ENCODE measurements at regions not wholly inside any gene's neighbourhood (a gene's known extent, or its start where the extent isn't known, plus 50 kb on each side); places are given as distances from the start of the nearest gene placed in this dataset.

GRCh38 chr3:124429129-124429815 is 301.0 kb upstream of the UMPS start:
- CTCF ChIA-PET (ENCODE audit: partially characterized antibody): interaction anchor here (0.9 to 2.1 kb wide), 7 partner anchors 10 to 130 kb away, joined by 3 to 6 read pairs (median 4); no protein-coding TSS in a partner anchor
- H2AFZ ChIP-seq (ENCODE audit: low read length): no peak overlapping the region
- TF ChIP-seq ASH2L (IDR thresholded peaks at IDR 0.05; ENCODE audit: low read length): no peak

More at GRCh38 chr3:124429129-124429815, 301.0 kb upstream of the UMPS start:
- H2BK5ac ChIP-seq (ENCODE audit: low read depth, low read length): no peak overlapping the region
- H3K9me3 ChIP-seq (ENCODE audit: insufficient read depth in 2 of 2, low read depth in 1 of 2, low read length in 1 of 2): no peaks in the 10 kb centered on the region
- H3K4ac ChIP-seq (replicated peaks; ENCODE audit: insufficient read length, low read depth, low read length): no peak overlapping the region
- no peaks in the 10 kb centered on the region for H3K36me3 ChIP-seq (ENCODE audit: control insufficient read depth in 2 of 4, insufficient read depth in 4 of 4, low read length in 3 of 4)
- H3K23me2 ChIP-seq (ENCODE audit: low read depth, low read length): no peaks in the 10 kb centered on the region
- no peak overlapping the region for H2AK5ac ChIP-seq (ENCODE audit: low read depth, low read length)
- no peak overlapping the region for H3K14ac ChIP-seq (ENCODE audit: insufficient read length)
- H3K18ac ChIP-seq (ENCODE audit: extremely low read depth, low read length): no peak overlapping the region
- no peak overlapping the region for H2BK20ac ChIP-seq (ENCODE audit: low read length)
- H3K56ac ChIP-seq (replicated peaks; ENCODE audit: insufficient read length, low read depth, low read length): no peak overlapping the region
- FAIRE-seq (no peak), DNase-seq (ENCODE audit: low read depth in 1 of 2, low spot score in 2 of 2) (no peak)
- H3K79me2 ChIP-seq (ENCODE audit: control insufficient read depth in 1 of 2, insufficient read depth in 2 of 2, low read length in 2 of 2): no peaks in the 10 kb centered on the region
- H2BK120ac ChIP-seq (replicated peaks; ENCODE audit: low read depth, low read length): no peak overlapping the region
- H3K27ac ChIP-seq (ENCODE audit: low read depth, low read length): no peak overlapping the region
- WGBS, 2 experiments (ENCODE audit: extremely low coverage in 1 of 2, insufficient coverage in 1 of 2, insufficient read length in 1 of 2, insufficient replicate concordance in 2 of 2, low coverage in 1 of 2, low lambda C conversion rate in 2 of 2, missing lambda C conversion rate in 1 of 2): 80% methylated on average over 3 of the region's 3 CpGs; no CpG with 5 or more reads in 1 of the 2 experiments
- H4K8ac ChIP-seq (ENCODE audit: extremely low read depth, insufficient read depth, low read length): no peak overlapping the region
- POLR2A ChIA-PET (ENCODE audit: partially characterized antibody): no interaction called here
- no peak overlapping the region for H3K4me3 ChIP-seq (ENCODE audit: extremely low read depth in 1 of 4, insufficient read depth in 2 of 4, low read depth in 3 of 4, low read length in 4 of 4)
- H3K4me1 ChIP-seq (replicated peaks in 1 of 4; ENCODE audit: control insufficient read depth in 3 of 4, insufficient read depth in 4 of 4, low read length in 3 of 4): no peaks in the 10 kb centered on the region; a peak in 1 of 7 replicates
- no peaks in the 10 kb centered on the region for H4K20me1 ChIP-seq (replicated peaks in 1 of 2; ENCODE audit: control insufficient read depth in 1 of 2, insufficient read depth in 2 of 2, low read length in 2 of 2)
- H4K5ac ChIP-seq (ENCODE audit: insufficient read length, low read depth, low read length): no peak overlapping the region
- H3K9ac ChIP-seq (replicated peaks in 1 of 4; ENCODE audit: extremely low read depth in 1 of 4, low read depth in 3 of 4, low read length in 3 of 4): no peak overlapping the region
- no peak overlapping the region for H3K23ac ChIP-seq (ENCODE audit: insufficient read length)
- no peak overlapping the region for H2BK12ac ChIP-seq (ENCODE audit: low read depth, low read length)
- H3K79me1 ChIP-seq (ENCODE audit: low read depth, low read length): no peaks in the 10 kb centered on the region
- no peaks in the 10 kb centered on the region for H3K27me3 ChIP-seq (replicated peaks in 1 of 4; ENCODE audit: control insufficient read depth in 3 of 4, extremely low read depth in 1 of 4, insufficient read depth in 3 of 4, low read length in 3 of 4)
- H4K91ac ChIP-seq (replicated peaks; ENCODE audit: insufficient read length, low read length): no peak overlapping the region
- H3K4me2 ChIP-seq (ENCODE audit: insufficient read depth in 1 of 2, low read depth in 2 of 2, low read length in 2 of 2): no peak overlapping the region
- no peak overlapping the region for H2BK15ac ChIP-seq (ENCODE audit: low read length)
